ENCODE measurements at regions not wholly inside any gene's neighbourhood (a gene's known extent, or its start where the extent isn't known, plus 50 kb on each side); places are given as distances from the start of the nearest gene placed in this dataset.

DNA sequence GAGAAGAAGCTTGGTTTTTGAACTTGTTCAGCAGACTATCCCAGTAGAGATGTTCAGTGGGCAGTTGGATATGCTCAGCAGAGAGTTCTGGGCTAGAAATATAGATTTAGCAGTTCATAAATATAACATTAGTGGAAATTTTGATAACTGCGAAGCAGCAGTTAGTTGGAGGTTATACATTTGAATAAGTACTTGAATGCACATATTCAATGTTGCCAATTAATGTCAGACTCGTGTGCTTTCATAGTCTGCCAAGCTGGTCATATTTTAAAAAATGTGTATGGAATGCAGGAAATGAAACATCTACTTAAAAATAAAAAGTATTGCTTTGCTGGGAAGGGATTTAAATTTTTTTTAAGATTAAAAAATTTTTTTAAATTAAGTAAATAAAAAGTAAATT, 92.5 kb upstream of the E2F3 start:
- POLR2A ChIA-PET, result no interaction called here
- Histone ChIP-seq H3K27me3 (ENCODE audit: insufficient read depth) (no peaks in the 10 kb centered on the region; the same call in 1 of the 2 replicates), H2AFZ (ENCODE audit: low read depth) (no peak overlapping the region), H3F3A (replicated peaks; ENCODE audit: insufficient read depth) (no peaks in the 10 kb centered on the region), H3K9me2 (no peaks in the 10 kb centered on the region), H3K9ac (no peak overlapping the region), H3K79me2 (ENCODE audit: insufficient read depth) (no peaks in the 10 kb centered on the region), H3K27ac (ENCODE audit: low read depth in 2 of 2, low read length in 1 of 2) (no peak overlapping the region), H3K4me3 (ENCODE audit: low read depth in 2 of 2, low read length in 1 of 2) (no peak overlapping the region), H4K20me1 (ENCODE audit: insufficient read depth) (no peaks in the 10 kb centered on the region), H3K9me3 (no peaks in the 10 kb centered on the region), H3K4me1 (ENCODE audit: control insufficient read depth in 1 of 2, insufficient read depth in 2 of 2, low read depth in 1 of 2, low read length in 1 of 2) (no peaks in the 10 kb centered on the region), H3K36me3 (replicated peaks in 1 of 2; ENCODE audit: control insufficient read depth in 1 of 2, insufficient read depth in 2 of 2, low read length in 1 of 2) (no peaks in the 10 kb centered on the region), H3K4me2 (no peak overlapping the region)
- 44% methylated on average over 2 of the region's 2 CpGs for WGBS (ENCODE audit: low lambda C conversion rate)
- TF ChIP-seq POLR2AphosphoS5 (IDR thresholded peaks at IDR 0.05; ENCODE audit: low read depth, low read length) (no peak), RCOR1 (IDR thresholded peaks at IDR 0.05; ENCODE audit: low read length) (no peak), FOSL2 (IDR thresholded peaks at IDR 0.05; ENCODE audit: borderline replicate concordance, low read depth) (no peak), MEF2A (IDR thresholded peaks at IDR 0.05; ENCODE audit: borderline replicate concordance, low read depth) (no peak), RFX5 (IDR thresholded peaks at IDR 0.05; ENCODE audit: low read length) (no peak), GATA2 (CRISPR knock-in tag; IDR thresholded peaks at IDR 0.05) (no peak), EZH2phosphoT487 (IDR thresholded peaks at IDR 0.05; ENCODE audit: borderline replicate concordance, low read depth) (no peak), RXRA (IDR thresholded peaks at IDR 0.05; ENCODE audit: borderline replicate concordance, low read depth) (no peak), GABPA (IDR thresholded peaks at IDR 0.05; ENCODE audit: low read depth) (no peak), FOXM1 (IDR thresholded peaks at IDR 0.05; ENCODE audit: low read depth) (no peak), CHD2 (IDR thresholded peaks at IDR 0.05; ENCODE audit: low read length, partially characterized antibody) (no peak), EP300 (IDR thresholded peaks at IDR 0.05; ENCODE audit: borderline replicate concordance in 1 of 2, low read depth in 1 of 2, low read length in 1 of 2) (no peak), FOXJ3 (CRISPR knock-in tag; IDR thresholded peaks at IDR 0.05) (no peak)
- TF ChIP-seq, protein P1, sequence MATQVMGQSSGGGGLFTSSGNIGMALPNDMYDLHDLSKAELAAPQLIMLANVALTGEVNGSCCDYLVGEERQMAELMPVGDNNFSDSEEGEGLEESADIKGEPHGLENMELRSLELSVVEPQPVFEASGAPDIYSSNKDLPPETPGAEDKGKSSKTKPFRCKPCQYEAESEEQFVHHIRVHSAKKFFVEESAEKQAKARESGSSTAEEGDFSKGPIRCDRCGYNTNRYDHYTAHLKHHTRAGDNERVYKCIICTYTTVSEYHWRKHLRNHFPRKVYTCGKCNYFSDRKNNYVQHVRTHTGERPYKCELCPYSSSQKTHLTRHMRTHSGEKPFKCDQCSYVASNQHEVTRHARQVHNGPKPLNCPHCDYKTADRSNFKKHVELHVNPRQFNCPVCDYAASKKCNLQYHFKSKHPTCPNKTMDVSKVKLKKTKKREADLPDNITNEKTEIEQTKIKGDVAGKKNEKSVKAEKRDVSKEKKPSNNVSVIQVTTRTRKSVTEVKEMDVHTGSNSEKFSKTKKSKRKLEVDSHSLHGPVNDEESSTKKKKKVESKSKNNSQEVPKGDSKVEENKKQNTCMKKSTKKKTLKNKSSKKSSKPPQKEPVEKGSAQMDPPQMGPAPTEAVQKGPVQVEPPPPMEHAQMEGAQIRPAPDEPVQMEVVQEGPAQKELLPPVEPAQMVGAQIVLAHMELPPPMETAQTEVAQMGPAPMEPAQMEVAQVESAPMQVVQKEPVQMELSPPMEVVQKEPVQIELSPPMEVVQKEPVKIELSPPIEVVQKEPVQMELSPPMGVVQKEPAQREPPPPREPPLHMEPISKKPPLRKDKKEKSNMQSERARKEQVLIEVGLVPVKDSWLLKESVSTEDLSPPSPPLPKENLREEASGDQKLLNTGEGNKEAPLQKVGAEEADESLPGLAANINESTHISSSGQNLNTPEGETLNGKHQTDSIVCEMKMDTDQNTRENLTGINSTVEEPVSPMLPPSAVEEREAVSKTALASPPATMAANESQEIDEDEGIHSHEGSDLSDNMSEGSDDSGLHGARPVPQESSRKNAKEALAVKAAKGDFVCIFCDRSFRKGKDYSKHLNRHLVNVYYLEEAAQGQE (IDR thresholded peaks at IDR 0.05; ENCODE audit: low read depth, low read length), result no peak
- TF ChIP-seq, protein P2, sequence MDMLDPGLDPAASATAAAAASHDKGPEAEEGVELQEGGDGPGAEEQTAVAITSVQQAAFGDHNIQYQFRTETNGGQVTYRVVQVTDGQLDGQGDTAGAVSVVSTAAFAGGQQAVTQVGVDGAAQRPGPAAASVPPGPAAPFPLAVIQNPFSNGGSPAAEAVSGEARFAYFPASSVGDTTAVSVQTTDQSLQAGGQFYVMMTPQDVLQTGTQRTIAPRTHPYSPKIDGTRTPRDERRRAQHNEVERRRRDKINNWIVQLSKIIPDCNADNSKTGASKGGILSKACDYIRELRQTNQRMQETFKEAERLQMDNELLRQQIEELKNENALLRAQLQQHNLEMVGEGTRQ (IDR thresholded peaks at IDR 0.05; ENCODE audit: borderline replicate concordance, low read depth, low read length), result no peak
- TF ChIP-seq, protein P3, sequence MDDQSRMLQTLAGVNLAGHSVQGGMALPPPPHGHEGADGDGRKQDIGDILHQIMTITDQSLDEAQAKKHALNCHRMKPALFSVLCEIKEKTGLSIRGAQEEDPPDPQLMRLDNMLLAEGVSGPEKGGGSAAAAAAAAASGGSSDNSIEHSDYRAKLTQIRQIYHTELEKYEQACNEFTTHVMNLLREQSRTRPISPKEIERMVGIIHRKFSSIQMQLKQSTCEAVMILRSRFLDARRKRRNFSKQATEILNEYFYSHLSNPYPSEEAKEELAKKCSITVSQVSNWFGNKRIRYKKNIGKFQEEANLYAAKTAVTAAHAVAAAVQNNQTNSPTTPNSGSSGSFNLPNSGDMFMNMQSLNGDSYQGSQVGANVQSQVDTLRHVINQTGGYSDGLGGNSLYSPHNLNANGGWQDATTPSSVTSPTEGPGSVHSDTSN (IDR thresholded peaks at IDR 0.05), result no peak
- TF ChIP-seq, protein P4, sequence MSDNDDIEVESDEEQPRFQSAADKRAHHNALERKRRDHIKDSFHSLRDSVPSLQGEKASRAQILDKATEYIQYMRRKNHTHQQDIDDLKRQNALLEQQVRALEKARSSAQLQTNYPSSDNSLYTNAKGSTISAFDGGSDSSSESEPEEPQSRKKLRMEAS (IDR thresholded peaks at IDR 0.05; ENCODE audit: low read depth), result no peak
- CTCF ChIA-PET, result no interaction called here
- DNase-seq, result no peak

Data from SK-N-SH (cell line).